GM21619 (cell line): ENCODE measurements at regions not wholly inside any gene's neighbourhood (a gene's known extent, or its start where the extent isn't known, plus 50 kb on each side); places are given as distances from the start of the nearest gene placed in this dataset.

Source experiments
- ATAC-seq: cut with Tn5 transposase; IDR thresholded peaks from one replicate; pipeline ENCODE4 v1.9.1; 2021; ENCODE audit not compliant: unreplicated experiment

- ATAC-seq, result no peak
These were observed 95.7 kb upstream of the SHB start for GRCh38 chr9:38164659-38165221.

GRCh38 chr9:38163518-38163917 lies 94.5 kb upstream of the SHB start:
- no peak for ATAC-seq

GRCh38 chr9:38162332-38163211 lies 93.5 kb upstream of the SHB start:
- ATAC-seq, result no peak

- ATAC-seq, result no peak
These were observed 91.7 kb upstream of the SHB start for GRCh38 chr9:38160613-38161215.

GRCh38 chr9:38159599-38159998 lies 90.6 kb upstream of the SHB start:
- ATAC-seq, result no peak

GRCh38 chr9:38158628-38159027 lies 89.6 kb upstream of the SHB start:
- no peak for ATAC-seq

GRCh38 chr9:38157711-38158110 lies 88.7 kb upstream of the SHB start:
- no peak for ATAC-seq

- ATAC-seq, result no peak
These were observed 85.7 kb upstream of the SHB start for GRCh38 chr9:38154501-38155421.

GRCh38 chr9:38153910-38154291 lies 84.9 kb upstream of the SHB start:
- ATAC-seq, result no peak

- no peak for ATAC-seq
These were observed 84.3 kb upstream of the SHB start for GRCh38 chr9:38153152-38153909.

GRCh38 chr9:38149647-38150046 lies 80.6 kb upstream of the SHB start:
- ATAC-seq, result no peak

- no peak for ATAC-seq
These were observed 77.8 kb upstream of the SHB start for GRCh38 chr9:38146844-38147243.

GRCh38 chr9:38145526-38146053 lies 76.6 kb upstream of the SHB start:
- ATAC-seq, result no peak

GRCh38 chr9:38144421-38144820 lies 75.4 kb upstream of the SHB start:
- ATAC-seq, result no peak

- no peak for ATAC-seq
These were observed 72.9 kb upstream of the SHB start for GRCh38 chr9:38141746-38142591.

GRCh38 chr9:38138276-38138675 lies 69.2 kb upstream of the SHB start:
- ATAC-seq, result no peak

GRCh38 chr9:38137342-38137741 lies 68.3 kb upstream of the SHB start:
- ATAC-seq, result no peak

- ATAC-seq, result no peak
These were observed 67.4 kb upstream of the SHB start for GRCh38 chr9:38136386-38136785.

- no peak for ATAC-seq
These were observed 65.7 kb upstream of the SHB start for GRCh38 chr9:38134611-38135237.
